Ascending aorta (tissue), 2 donors: ENCODE measurements at regions not wholly inside any gene's neighbourhood (a gene's known extent, or its start where the extent isn't known, plus 50 kb on each side); places are given as distances from the start of the nearest gene placed in this dataset.

Source experiments
- DNase-seq, 2 donors: peaks; one replicate each; pipeline ENCODE4 v3.0.0-alpha.2; 2019; ENCODE audit warnings: low spot score in 2 of 2
- H3K27ac ChIP-seq, 2 donors: fragments of 200-600 bp; sonication (generic); one replicate each; pipeline ENCODE4 v1.5.1; 2016 to 2017; ENCODE audit warnings: mild to moderate bottlenecking in 1 of 2
- H3K27me3 ChIP-seq: fragments of 200-600 bp; sonication (generic); one replicate; pipeline ENCODE4 v1.5.1; 2017
- H3K36me3 ChIP-seq, 2 donors: fragments of 200-600 bp; sonication (generic); one replicate each; pipeline ENCODE4 v1.5.1; 2016
- H3K4me1 ChIP-seq, 2 donors: fragments of 200-600 bp; sonication (generic); one replicate each; pipeline ENCODE4 v1.5.1; 2016 to 2017; ENCODE audit warnings: mild to moderate bottlenecking in 1 of 2
- H3K4me3 ChIP-seq, 2 donors: fragments of 200-600 bp; sonication (generic); one replicate each; pipeline ENCODE4 v1.5.1; 2016 to 2017; ENCODE audit warnings: mild to moderate bottlenecking in 1 of 2
- H3K9me3 ChIP-seq, 2 donors: fragments of 200-600 bp; sonication (generic); one replicate each; pipeline ENCODE4 v1.5.1; 2016
- CTCF ChIP-seq, 3 experiments: fragments of 200-600 bp in 2 of 3; fragments of 450-650 bp in 1 of 3; sonication (generic) in 2 of 3; IDR thresholded peaks; one replicate each; pipeline ENCODE4 v1.5.1; 2016 to 2019; ENCODE audit warnings: antibody characterized with exemption in 3 of 3, mild to moderate bottlenecking in 1 of 3, moderate library complexity in 1 of 3
- intact Hi-C: fragments of 100-400 bp; cut with DNase I; formaldehyde crosslinking; loops from one replicate; pipeline ENCODE4 v1.15.1; 2023

DNA sequence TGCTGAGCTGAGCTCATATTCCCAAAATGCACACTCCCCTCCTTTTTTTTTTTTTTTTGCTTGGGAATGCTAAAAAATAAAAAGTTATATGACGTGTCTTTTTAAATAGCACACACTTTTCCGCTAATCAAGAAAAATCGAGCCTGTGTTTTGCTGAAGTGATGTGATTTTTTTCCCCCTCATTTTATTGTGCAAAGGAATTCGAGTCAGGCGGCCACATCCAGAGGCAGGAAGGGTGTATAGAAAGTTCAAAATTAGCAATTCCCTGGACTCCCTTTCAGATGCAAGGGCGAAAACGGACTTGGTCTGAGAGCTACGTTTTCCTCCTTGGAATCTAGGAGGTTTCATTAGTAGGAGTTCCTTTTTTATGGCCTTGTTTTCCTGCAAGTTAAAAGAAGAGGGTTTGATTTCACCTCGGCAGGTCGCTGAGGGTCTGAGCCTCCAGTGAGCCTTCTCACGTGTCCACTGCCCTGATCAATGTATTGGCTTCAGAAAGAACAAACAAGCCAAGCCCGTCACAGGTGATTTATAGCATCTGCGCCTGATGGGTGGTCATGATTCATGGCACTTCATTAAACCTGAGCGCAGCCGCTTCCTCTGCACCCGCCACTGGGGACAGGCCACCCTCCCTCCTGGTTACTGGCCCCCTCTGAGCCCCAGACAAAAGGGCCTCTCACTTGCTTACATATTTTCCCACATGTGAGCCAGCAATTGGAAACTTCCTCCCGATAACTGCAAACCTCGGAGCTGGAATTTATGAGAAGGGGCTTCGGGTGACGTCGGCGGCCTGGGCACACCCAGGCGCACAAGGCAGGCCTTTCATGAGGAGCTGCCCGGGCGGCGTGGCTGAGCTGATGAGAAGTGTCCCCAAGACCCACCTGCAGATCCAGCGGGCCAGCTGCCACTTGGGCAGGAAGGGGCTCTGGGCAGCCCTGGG, 64.4 kb upstream of the LINC01488 start:
- peak overlapping the region; percentile 63 to 66 for H3K27ac ChIP-seq
- no peak overlapping the region for H3K4me3 ChIP-seq
- no peak for TF ChIP-seq CTCF (IDR thresholded peaks at IDR 0.05)
- no peaks in the 10 kb centered on the region for H3K27me3 ChIP-seq
- H3K4me1 ChIP-seq: peaks cover 6 to 32% of the 10 kb centered on the region in 2 donors
- intact Hi-C loops: loop anchor here (1.0 to 5.0 kb wide), 3 partner anchors 120 to 225 kb away; partner anchors contain the start of gene CCND1
- DNase-seq: no peak
- no peaks in the 10 kb centered on the region for H3K36me3 ChIP-seq
- no peaks in the 10 kb centered on the region for H3K9me3 ChIP-seq

DNA sequence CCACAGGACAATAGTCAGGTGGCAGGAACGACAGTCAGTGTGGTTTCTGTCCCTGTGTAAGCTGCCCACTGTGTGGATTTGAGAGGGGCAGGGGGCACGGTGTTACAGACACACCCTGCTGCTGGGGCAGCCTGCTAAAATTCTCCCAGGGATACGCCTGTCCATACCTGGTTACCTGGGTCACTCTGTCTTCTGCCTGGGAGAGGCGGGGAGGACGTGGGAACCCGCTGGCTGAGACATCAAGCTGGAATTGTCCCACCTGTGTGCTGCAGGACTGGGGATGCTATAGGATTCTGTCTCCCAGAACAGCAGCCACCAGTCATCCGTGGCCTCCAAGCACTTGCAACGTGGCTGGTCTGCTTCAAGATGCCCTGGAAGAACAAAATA, 63.8 kb upstream of the LINC01488 start:
- intact Hi-C loops: loop anchor here (5.0 kb wide), 2 partner anchors 120 to 225 kb away; partner anchors contain the start of gene CCND1
- Histone ChIP-seq H3K4me1 (peaks cover 6 to 32% of the 10 kb centered on the region in 2 donors), H3K27me3 (no peaks in the 10 kb centered on the region), H3K9me3 (no peaks in the 10 kb centered on the region), H3K36me3 (no peaks in the 10 kb centered on the region), H3K4me3 (no peak overlapping the region), H3K27ac (peak overlapping the region; percentile 63 to 66)
- no peak for DNase-seq
- no peak for TF ChIP-seq CTCF (IDR thresholded peaks at IDR 0.05)

DNA sequence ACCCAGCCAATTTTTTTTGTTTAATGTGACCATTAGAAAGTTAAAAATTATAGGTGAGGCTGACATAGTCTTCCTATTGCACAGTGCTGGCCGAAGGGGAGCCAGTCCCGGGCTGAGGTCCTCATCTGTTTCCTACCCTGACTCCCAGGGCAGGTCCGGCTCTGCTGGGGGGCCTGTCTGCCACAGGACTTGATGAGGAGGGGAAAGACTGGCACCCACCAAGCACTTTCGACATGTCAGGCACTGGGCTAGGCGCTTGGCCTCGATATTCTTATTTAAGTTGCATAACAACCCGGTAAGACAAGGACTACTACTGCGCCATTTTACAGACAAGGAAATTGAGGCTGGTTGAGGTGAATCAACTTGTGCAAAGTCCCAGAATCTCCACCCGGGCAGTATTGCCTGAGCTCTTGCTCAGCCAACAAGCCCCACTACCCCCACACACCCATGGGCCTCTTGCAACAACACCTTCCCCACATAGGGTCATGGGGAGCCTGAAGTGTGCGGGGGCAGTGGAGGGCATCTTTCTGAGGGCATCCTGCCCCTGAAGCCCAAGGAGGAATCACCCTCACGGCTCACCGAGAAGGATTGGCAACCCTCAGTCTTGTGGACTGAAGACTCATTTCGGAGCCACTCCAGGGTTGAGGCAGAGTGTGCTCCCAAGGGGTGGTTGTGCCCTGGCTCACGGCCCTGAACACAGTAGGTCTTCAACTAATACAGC, 62.7 kb upstream of the LINC01488 start:
- intact Hi-C loops: loop anchor here (5.0 kb wide), 2 partner anchors 121 to 224 kb away; partner anchors contain the start of gene CCND1
- Histone ChIP-seq H3K9me3 (no peaks in the 10 kb centered on the region), H3K27me3 (no peaks in the 10 kb centered on the region), H3K4me3 (no peak overlapping the region), H3K36me3 (no peaks in the 10 kb centered on the region), H3K4me1 (peaks cover 6 to 32% of the 10 kb centered on the region in 2 donors), H3K27ac (no peak overlapping the region)
- no peak for TF ChIP-seq CTCF (IDR thresholded peaks at IDR 0.05)
- no peak for DNase-seq

DNA sequence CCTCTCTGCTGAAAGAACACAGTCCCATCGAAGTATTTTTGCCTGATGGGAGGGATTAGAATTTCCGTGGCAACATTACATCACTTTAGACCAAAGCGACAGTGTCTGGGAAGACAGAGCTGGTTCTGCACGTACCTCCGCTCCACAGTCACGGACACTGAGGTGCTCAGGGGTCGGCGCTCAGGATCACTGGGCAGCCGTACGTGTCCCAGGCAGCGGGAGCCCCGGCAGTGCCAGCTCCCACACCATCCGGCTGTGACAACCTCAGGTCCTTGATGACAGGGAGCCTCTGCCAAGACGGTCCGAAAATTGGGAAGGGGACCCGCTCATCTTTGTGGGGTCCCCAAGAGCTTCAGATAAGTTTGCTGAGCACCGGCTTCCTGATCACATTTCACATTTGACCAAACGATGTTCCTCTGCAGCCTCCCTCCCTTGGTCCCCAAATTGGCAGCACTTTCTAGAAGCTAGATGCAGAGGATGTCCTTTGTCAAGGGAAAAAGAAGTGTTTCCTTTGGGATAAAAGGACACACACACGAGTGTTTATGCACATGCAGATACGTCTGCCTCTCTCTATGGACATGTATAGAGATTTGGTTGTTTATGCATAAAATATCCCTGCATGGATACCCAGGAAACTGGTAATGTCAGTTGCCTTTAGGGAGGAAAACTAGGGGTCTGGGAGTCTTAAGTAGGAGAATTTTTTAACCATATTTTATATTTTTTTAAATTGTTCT, 61.6 kb upstream of the LINC01488 start:
- no peak for DNase-seq
- H3K27me3 ChIP-seq: no peaks in the 10 kb centered on the region
- peak overlapping the region; percentile 35 to 58 for H3K27ac ChIP-seq
- no peak overlapping the region for H3K4me3 ChIP-seq
- H3K36me3 ChIP-seq: no peaks in the 10 kb centered on the region
- H3K9me3 ChIP-seq: peaks cover 3 to 4% of the 10 kb centered on the region in 2 donors
- no peak for TF ChIP-seq CTCF (IDR thresholded peaks at IDR 0.05)
- intact Hi-C loops: loop anchor here (5.0 kb wide), 2 partner anchors 123 to 222 kb away; partner anchors contain the start of gene CCND1
- peaks cover 6 to 29% of the 10 kb centered on the region in 2 donors for H3K4me1 ChIP-seq

DNA sequence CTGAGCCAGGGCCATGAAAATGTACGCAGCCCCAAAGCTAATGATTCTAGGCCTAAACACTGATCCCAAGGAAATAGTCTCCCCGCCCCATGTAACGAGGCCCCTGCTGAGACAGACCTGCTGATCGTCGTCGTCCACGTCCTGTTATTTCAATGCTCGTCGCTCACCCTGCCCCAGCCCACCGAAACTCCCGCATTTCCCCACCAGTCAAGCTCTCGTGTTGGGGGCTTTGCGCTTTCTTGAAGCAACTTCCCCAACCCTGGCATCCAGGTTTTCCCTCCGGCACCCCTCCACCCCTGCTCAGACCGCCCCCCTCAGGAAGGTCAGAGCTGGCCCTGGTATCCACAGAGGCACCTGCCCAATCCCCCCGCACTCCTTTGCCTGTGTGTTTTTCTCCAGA, 58.8 kb upstream of the LINC01488 start:
- Histone ChIP-seq H3K36me3 (no peaks in the 10 kb centered on the region), H3K4me1 (peaks cover 0 to 12% of the 10 kb centered on the region in 2 donors), H3K4me3 (no peak overlapping the region), H3K9me3 (peaks cover 6% of the 10 kb centered on the region in 2 donors), H3K27ac (no peak overlapping the region), H3K27me3 (no peaks in the 10 kb centered on the region)
- TF ChIP-seq CTCF (IDR thresholded peaks at IDR 0.05): no peak
- DNase-seq: no peak
- intact Hi-C loops: no loop called here
